Activated CD8-positive, alpha-beta T cell treated with anti-CD3 and anti-CD28 coated beads for 36 hours (primary cell): ENCODE measurements at regions not wholly inside any gene's neighbourhood (a gene's known extent, or its start where the extent isn't known, plus 50 kb on each side); places are given as distances from the start of the nearest gene placed in this dataset.
"Not testable (repeated sequence)": the region's sequence is repeated elsewhere in the genome, so short reads cannot be mapped to it uniquely, and the experiment has no call there.

ENCODE experiments used
- ATAC-seq: fragments of 200-7000 bp; cut with Tn5 transposase; one replicate; pipeline ENCODE4 v1.10.0; 2021; ENCODE audit warnings: mild to moderate bottlenecking, moderate library complexity
- CTCF ChIA-PET: fragments of 350-600 bp; sonication (Branson Sonifier 250); formaldehyde crosslinking; loops from one replicate; lab custom pipeline; 2021; ENCODE audit warnings: antibody characterized with exemption; lab: Charles Lee
- POLR2A ChIA-PET: fragments of 350-600 bp; sonication (Branson Sonifier 250); formaldehyde crosslinking; loops from one replicate; lab custom pipeline; 2021; ENCODE audit warnings: antibody characterized with exemption; lab: Charles Lee
- DNase-seq: peaks from one replicate; pipeline ENCODE4 v3.0.0-alpha.2; 2020
- H3K27ac Mint-ChIP-seq: one replicate; pipeline ENCODE4 v1.8.0; 2021; ENCODE audit warnings: mild to moderate bottlenecking, mixed read lengths
- H3K27me3 Mint-ChIP-seq: one replicate; pipeline ENCODE4 v1.8.0; 2021; ENCODE audit warnings: mixed read lengths
- H3K36me3 Mint-ChIP-seq: one replicate; pipeline ENCODE4 v1.8.0; 2021; ENCODE audit warnings: low read depth, mixed read lengths
- H3K4me1 Mint-ChIP-seq: one replicate; pipeline ENCODE4 v1.8.0; 2021; ENCODE audit warnings: low read depth, mixed read lengths
- H3K4me3 Mint-ChIP-seq: one replicate; pipeline ENCODE4 v1.8.0; 2021; ENCODE audit warnings: mild to moderate bottlenecking, moderate library complexity, mixed read lengths
- H3K9me3 Mint-ChIP-seq: one replicate; pipeline ENCODE4 v1.8.0; 2021; ENCODE audit warnings: mixed read lengths
- intact Hi-C: fragments of 100-400 bp; cut with micrococcal nuclease; formaldehyde crosslinking; loops from one replicate; pipeline ENCODE4 v1.10.0; 2022
- TF ChIP-seq, protein P1 (sequence below): fragments of 200-600 bp; IDR thresholded peaks from one replicate; pipeline ENCODE4 v1.8.0; 2022; ENCODE audit warnings: antibody characterized with exemption, mild to moderate bottlenecking

DNA sequence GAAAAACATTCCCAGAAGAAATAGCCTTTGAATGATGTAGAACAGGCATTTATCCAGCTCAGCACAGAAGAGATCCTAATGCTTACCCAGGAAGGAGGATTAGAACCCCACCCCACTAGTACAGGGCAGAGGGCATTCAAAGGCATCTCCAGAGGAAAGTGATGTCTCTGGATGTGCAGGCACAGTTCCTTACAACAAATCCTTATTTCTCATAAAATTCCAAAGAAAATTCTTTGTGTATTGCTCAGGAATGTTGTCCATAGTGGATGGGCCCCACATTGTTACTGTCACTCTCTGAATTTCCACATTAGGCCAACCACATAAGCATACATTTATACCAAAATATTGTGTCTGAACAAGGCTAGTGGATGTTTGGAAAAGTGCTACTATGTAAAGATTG, 243.0 kb downstream of the ADRA2A start:
- H3K9me3 Mint-ChIP-seq: no peaks in the 10 kb centered on the region

DNA sequence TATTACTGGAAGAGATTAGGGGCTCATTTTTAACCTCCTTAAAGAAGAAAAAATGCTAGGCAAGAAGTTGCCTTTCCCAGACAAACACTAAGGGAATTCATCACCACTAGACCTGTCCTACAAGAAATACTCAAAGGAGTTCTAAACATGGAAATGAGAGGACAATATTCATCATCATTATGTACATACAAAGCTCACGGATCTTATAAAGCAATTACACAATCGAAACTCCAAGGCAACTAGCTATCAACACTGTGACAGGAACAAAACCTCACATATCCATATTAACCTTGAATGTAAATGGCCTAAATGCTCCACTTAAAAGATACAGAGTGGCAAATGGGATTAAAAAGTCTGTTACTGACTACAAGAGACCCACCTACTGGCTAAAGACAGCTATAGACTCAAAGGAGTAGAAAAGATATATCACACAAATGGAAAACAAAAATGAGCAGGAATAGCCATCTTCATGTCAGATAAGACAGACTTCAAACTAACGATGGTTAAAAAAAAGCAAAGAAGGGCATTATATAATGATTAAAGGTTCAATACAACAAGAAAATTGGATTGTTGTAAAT, 246.6 kb downstream of the ADRA2A start:
- Mint-ChIP-seq H3K27ac (no peak overlapping the region), H3K4me1 (no peaks in the 10 kb centered on the region), H3K9me3 (no peaks in the 10 kb centered on the region), H3K27me3 (peaks cover 18% of the 10 kb centered on the region), H3K4me3 (no peak overlapping the region), H3K36me3 (no peaks in the 10 kb centered on the region)
- no peak for DNase-seq
- no peak for ATAC-seq
- intact Hi-C loops: no loop called here
- POLR2A ChIA-PET: no interaction called here
- TF ChIP-seq, protein P1, sequence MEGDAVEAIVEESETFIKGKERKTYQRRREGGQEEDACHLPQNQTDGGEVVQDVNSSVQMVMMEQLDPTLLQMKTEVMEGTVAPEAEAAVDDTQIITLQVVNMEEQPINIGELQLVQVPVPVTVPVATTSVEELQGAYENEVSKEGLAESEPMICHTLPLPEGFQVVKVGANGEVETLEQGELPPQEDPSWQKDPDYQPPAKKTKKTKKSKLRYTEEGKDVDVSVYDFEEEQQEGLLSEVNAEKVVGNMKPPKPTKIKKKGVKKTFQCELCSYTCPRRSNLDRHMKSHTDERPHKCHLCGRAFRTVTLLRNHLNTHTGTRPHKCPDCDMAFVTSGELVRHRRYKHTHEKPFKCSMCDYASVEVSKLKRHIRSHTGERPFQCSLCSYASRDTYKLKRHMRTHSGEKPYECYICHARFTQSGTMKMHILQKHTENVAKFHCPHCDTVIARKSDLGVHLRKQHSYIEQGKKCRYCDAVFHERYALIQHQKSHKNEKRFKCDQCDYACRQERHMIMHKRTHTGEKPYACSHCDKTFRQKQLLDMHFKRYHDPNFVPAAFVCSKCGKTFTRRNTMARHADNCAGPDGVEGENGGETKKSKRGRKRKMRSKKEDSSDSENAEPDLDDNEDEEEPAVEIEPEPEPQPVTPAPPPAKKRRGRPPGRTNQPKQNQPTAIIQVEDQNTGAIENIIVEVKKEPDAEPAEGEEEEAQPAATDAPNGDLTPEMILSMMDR: no peak
- CTCF ChIA-PET: no interaction called here

More for the DNA sequence above, 243.0 kb downstream of the ADRA2A start:
- DNase-seq (no peak), ATAC-seq (no peak)
- ChIA-PET CTCF (no interaction called here), POLR2A (no interaction called here)
- peaks cover 22% of the 10 kb centered on the region for H3K27me3 Mint-ChIP-seq
- no peaks in the 10 kb centered on the region for H3K4me1 Mint-ChIP-seq
- H3K4me3 Mint-ChIP-seq: no peak overlapping the region
- intact Hi-C loops: no loop called here
- H3K36me3 Mint-ChIP-seq: no peaks in the 10 kb centered on the region
- TF ChIP-seq, protein P1: no peak
- no peak overlapping the region for H3K27ac Mint-ChIP-seq

DNA sequence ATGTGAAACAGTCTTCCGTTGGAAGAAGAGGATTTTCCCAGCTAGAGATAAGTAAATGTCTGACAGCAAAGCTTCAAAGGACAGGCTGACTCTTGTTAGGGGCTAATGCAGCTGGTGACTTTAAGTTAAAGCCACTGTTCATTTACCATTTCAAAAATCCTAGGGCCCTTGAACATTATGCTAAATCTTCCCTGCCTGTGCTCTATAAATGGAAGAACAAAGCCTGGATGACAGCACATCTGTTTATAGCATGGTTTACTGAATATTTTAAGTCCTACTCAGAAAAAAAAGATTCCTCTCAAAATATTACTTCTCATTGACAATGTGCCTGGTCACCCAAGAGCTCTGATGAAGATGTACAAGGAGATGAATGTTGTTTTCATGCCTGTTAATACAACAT, 255.3 kb downstream of the ADRA2A start:
- H3K36me3 Mint-ChIP-seq, H3K4me1 Mint-ChIP-seq, H3K27ac Mint-ChIP-seq, POLR2A ChIA-PET, H3K9me3 Mint-ChIP-seq, DNase-seq, CTCF ChIA-PET, H3K4me3 Mint-ChIP-seq, ATAC-seq, intact Hi-C loops, H3K27me3 Mint-ChIP-seq: not testable (repeated sequence)

DNA sequence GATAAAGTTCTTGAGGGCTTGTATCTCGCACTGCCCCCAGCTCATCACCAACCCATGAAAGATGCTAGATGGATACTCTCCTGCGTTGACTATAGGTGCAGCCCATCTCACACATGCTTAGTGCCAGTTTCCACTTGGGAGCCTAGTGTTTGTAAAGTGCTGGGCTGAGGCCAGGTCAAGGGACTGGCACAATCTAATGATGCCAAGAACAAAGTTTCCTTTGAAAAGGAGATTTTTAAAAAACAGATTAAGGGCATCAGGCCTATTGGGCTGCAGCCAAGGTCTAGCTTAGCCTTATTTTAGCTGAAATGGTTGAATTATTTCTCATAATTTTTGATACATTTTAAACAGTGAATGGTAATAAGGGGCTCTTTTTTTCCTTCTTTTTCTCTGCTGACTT, 259.0 kb downstream of the ADRA2A start:
- DNase-seq (no peak), ATAC-seq (no peak)
- TF ChIP-seq, protein P1: no peak
- Mint-ChIP-seq H3K9me3 (peaks cover 6% of the 10 kb centered on the region), H3K27ac (no peak overlapping the region), H3K36me3 (no peaks in the 10 kb centered on the region), H3K4me3 (no peak overlapping the region), H3K27me3 (peaks cover 4% of the 10 kb centered on the region), H3K4me1 (no peaks in the 10 kb centered on the region)
- ChIA-PET POLR2A (no interaction called here), CTCF (no interaction called here)
- intact Hi-C loops: no loop called here

DNA sequence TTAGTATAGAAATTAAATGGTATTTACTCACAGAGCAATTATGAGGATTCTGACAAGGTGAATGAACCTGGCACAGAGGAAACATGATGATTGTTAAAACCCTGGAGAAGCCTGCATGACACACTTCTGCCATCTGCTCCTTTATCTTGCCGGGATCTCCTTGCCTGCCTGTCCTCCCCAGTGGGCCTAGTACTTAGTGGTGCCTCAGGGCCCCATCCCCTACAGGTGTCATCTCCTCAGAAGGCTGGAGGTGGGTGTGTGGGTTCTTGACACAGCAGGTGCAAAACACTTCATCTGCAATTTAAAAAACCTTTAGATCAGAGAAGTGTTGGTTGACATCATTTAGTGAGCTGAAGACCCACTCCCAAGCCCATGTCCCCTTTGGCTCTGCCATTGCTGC, 261.2 kb downstream of the ADRA2A start:
- ATAC-seq: no peak
- ChIA-PET CTCF (no interaction called here), POLR2A (no interaction called here)
- no peaks in the 10 kb centered on the region for H3K36me3 Mint-ChIP-seq
- no peak overlapping the region for H3K4me3 Mint-ChIP-seq
- intact Hi-C loops: no loop called here
- H3K9me3 Mint-ChIP-seq: peaks cover 14% of the 10 kb centered on the region
- H3K27me3 Mint-ChIP-seq: peaks cover 4% of the 10 kb centered on the region
- H3K27ac Mint-ChIP-seq: no peak overlapping the region
- TF ChIP-seq, protein P1: no peak
- DNase-seq: no peak
- H3K4me1 Mint-ChIP-seq: no peaks in the 10 kb centered on the region
